ENCODE measurements at regions not wholly inside any gene's neighbourhood (a gene's known extent, or its start where the extent isn't known, plus 50 kb on each side); places are given as distances from the start of the nearest gene placed in this dataset.

- no peaks in the 10 kb centered on the region for H3K27me3 ChIP-seq
- H3K4me1 ChIP-seq = no peaks in the 10 kb centered on the region
Measured at GRCh38 chr22:49023161-49023878, 804.4 kb downstream of the BRD1 start.

DNA sequence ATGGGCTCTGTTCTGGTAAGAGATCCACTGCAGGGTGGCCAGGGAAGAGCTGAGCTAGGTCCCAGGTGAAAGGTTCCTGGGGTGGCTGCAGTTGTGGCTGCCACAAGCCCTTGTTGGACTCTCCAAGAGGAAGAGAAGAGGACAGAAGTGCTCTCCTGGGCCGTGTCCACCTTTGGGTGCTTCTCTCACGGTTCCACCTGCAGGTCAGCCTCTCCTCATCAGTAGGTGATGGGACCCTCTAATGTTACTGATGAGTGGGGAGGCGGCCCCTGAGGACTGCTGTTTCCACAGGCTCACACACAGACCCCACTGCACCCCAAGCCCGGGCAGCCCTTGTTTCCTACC is 804.9 kb downstream of the BRD1 start:
- Histone ChIP-seq H3K27me3 (no peaks in the 10 kb centered on the region), H3K27ac (no peak overlapping the region), H3K4me3 (no peak overlapping the region), H3K9me3 (no peaks in the 10 kb centered on the region), H3K4me1 (no peaks in the 10 kb centered on the region), H3K36me3 (no peaks in the 10 kb centered on the region)
- no peak for TF ChIP-seq CTCF (IDR thresholded peaks at IDR 0.05)
- DNase-seq (ENCODE audit: low spot score) = no peak

More at GRCh38 chr22:49023161-49023878, 804.4 kb downstream of the BRD1 start:
- DNase-seq (ENCODE audit: low spot score) = no peak
- Histone ChIP-seq H3K36me3 (no peaks in the 10 kb centered on the region), H3K4me3 (no peak overlapping the region), H3K9me3 (no peaks in the 10 kb centered on the region), H3K27ac (no peak overlapping the region)
- no peak for TF ChIP-seq CTCF (IDR thresholded peaks at IDR 0.05)

DNA sequence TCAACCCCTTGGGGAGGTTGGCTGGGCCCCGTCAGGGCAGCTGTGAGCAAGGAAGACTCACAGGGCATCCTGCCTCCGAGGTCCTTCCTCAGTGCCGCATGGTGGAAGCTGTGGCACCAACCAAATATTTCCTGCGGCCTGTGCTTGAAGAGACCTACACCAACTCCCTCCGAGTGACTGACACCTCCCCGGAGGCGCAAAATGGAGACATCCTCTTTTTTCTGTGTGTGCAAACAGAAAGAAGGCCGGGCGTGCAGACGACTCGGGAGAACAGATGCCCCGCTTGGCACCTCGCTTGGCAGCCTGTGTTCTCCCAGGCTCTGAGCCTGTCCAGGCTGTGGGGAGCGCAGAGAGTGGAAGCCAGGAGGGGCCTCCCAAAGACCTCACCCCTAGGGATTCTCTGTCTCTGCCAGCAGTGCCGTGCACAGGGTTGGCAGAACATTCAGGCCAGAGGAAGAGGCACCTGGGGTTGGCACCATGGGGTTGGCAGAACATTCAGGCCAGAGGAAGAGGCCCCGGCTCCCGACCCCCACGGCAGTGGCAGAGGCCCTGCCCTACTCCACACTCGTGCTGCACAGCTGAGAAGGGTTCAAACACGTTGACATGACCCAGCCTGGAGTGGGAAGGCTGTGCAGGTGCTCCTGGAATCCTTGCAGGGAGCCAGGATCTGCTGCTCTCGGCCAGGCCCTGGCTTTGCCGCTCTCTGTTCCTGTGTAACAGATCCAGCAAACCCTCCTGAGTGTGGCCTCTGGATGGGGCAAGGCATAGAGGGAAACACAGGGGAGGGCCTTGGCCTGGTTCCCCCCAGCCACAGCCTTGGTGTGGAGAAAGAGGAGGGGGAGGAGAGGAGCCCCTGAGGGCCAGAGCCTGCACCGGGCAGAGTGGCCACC is 805.5 kb downstream of the BRD1 start:
- H3K4me1 ChIP-seq = no peaks in the 10 kb centered on the region
- no peak for TF ChIP-seq CTCF (IDR thresholded peaks at IDR 0.05)
- DNase-seq (ENCODE audit: low spot score) = no peak
- no peaks in the 10 kb centered on the region for H3K9me3 ChIP-seq
- no peaks in the 10 kb centered on the region for H3K27me3 ChIP-seq
- H3K4me3 ChIP-seq = no peak overlapping the region
- H3K27ac ChIP-seq = no peak overlapping the region
- no peaks in the 10 kb centered on the region for H3K36me3 ChIP-seq

DNA sequence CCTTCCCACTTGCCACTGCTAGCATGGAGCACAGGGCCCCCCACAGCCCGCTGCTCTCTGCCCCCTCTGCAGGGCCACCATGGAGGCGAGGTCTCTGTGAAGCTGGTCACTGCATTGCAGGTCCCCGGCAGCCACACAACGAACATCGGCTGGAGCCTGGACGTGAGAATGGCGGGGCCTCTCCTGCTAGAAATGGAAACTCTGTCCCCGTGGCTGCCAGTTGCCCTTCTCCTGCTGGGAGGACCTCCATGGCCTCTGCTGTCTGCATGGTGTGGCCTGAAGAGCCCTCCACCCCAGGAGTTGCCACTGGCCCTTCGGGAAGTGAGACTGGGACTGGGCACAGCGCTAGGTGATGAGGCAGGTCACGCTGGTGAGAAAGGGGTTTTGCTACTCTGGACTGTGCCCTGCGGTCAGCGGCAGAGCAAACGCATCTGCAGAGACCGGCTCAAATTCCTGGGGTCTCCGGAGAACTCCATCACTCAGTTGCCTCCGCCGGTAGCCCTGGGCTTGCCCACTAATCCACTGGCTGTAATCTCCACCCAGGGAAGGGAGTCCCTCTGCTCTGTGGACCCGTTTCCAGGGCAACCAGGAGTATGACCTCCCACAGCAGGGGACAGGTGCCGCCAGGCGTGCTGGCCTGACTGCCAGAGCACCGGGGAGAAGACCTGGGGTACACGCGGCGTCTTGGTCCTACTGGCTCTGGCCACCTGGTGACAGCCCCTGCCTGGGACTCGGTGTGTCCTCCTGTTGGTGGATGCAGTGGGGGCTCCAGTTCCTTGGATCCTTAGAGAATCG is 806.3 kb downstream of the BRD1 start:
- no peak overlapping the region for H3K4me3 ChIP-seq
- H3K27ac ChIP-seq = no peak overlapping the region
- no peaks in the 10 kb centered on the region for H3K27me3 ChIP-seq
- H3K4me1 ChIP-seq = no peaks in the 10 kb centered on the region
- no peak for DNase-seq (ENCODE audit: low spot score)
- TF ChIP-seq CTCF (IDR thresholded peaks at IDR 0.05) = no peak
- no peaks in the 10 kb centered on the region for H3K36me3 ChIP-seq
- no peaks in the 10 kb centered on the region for H3K9me3 ChIP-seq

DNA sequence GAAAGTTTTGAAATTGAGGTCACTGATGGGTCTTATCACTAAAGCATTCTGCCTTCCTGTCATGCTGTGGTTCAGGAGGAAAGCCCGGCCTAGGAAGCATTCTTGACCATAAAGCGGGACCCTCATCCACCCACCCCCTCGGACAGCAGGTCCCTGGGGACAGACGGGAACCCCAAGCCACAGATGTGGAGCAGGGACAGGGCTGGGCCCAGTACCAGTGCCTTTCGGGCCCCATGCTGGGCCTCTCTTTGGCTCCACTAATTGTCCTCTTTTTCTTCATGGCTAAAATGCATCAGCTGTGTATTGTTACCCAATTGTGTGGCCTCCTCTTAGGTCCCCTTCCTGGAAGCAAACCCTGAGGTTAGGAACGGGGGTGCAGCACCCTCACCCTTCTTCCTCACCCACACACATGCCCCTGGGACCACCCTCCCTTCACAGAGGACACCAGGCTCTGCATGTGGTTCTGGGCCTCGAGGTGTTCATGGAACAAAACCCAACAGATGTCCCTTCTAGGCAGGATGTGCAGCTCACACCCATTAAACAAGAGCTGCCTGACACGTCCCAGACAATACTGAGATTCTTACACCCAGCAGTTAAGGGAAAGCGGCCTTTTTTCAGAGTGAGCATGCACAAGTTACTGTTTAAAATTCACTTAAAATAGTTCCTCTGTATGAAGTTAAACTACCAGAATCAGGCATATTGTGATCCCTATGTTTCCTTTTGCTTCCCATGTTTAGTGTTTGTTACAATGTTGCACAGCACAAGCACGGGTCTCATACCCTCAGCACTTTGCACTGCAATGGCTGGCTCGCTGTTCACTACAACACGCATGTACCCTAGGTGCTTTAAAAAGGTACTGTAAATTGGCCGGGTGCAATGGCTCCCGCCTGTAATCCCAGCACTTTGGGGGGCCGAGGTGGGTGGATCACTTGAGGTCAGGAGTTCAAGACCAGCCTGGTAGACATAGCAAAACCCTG is 807.6 kb downstream of the BRD1 start:
- Histone ChIP-seq H3K4me1 (peaks cover 0 to 9% of the 10 kb centered on the region in 2 donors), H3K4me3 (no peak overlapping the region), H3K9me3 (no peaks in the 10 kb centered on the region), H3K27me3 (no peaks in the 10 kb centered on the region), H3K27ac (no peak overlapping the region), H3K36me3 (no peaks in the 10 kb centered on the region)
- TF ChIP-seq CTCF (IDR thresholded peaks at IDR 0.05) = no peak
- no peak for DNase-seq (ENCODE audit: low spot score)

Measured in right atrium auricular region (tissue), 2 donors.